ENCODE measurements at regions not wholly inside any gene's neighbourhood (a gene's known extent, or its start where the extent isn't known, plus 50 kb on each side); places are given as distances from the start of the nearest gene placed in this dataset.

DNA sequence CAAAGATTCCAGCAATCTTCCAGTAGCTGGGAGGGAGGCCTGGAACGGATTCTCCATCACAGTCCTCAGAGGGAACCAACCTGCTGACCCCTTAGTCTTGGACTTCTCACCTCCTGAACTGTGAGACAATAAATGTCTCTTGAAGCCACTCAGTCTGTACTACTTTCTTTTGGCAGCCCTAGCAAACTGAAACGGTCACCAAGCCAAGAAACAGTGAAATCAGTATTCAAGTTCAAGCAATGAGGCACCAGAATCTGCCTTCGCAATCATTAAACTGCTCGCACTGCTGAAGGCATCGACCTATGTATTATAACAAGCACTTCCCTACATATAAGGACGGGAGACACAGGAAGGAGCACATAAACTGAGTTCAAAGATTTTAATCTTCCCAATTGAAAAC lies 120.6 kb upstream of the PUM3 start:
- no peak for TF ChIP-seq CTCF (IDR thresholded peaks at IDR 0.05; ENCODE audit: unreplicated experiment in 3 of 3)
- Mint-ChIP-seq H3K36me3 (ENCODE audit: low read depth) (no peaks in the 10 kb centered on the region), H3K4me3 (no peak overlapping the region), H3K27me3 (ENCODE audit: low read depth) (peaks cover 2% of the 10 kb centered on the region), H3K4me1 (peaks cover 32% of the 10 kb centered on the region), H3K9me3 (peaks cover 2% of the 10 kb centered on the region), H3K27ac (peak overlapping the region in 2 of 3 experiments; percentile 56 to 63)

DNA sequence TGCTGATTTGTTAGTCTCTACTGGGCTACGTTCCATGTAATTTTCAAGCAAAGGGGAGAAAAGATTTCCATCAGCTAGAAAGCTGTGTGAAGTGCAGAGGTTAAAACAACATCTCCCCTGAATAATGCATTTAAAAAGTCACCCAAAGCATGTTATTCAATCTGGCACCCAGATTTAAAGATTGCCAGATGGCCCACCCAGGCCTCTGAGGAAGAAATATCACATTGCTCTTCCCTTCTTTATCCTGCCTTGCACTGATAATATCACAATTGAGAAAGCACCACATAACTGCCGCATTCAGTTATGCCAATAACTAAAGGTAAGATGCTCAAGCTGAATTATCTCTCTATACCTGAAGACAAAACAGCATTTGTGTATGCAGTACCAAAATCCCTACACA lies 119.4 kb upstream of the PUM3 start:
- no peaks in the 10 kb centered on the region for H3K9me3 Mint-ChIP-seq
- H3K4me3 Mint-ChIP-seq: no peak overlapping the region
- no peak for TF ChIP-seq CTCF (IDR thresholded peaks at IDR 0.05; ENCODE audit: unreplicated experiment in 3 of 3)
- no peak overlapping the region for H3K27ac Mint-ChIP-seq
- H3K27me3 Mint-ChIP-seq (ENCODE audit: low read depth): peaks cover 6% of the 10 kb centered on the region
- H3K36me3 Mint-ChIP-seq (ENCODE audit: low read depth): no peaks in the 10 kb centered on the region
- peaks cover 32% of the 10 kb centered on the region for H3K4me1 Mint-ChIP-seq

- Mint-ChIP-seq H3K4me3 (no peak overlapping the region), H3K4me1 (peaks cover 32% of the 10 kb centered on the region), H3K9me3 (no peaks in the 10 kb centered on the region), H3K36me3 (ENCODE audit: low read depth) (no peaks in the 10 kb centered on the region), H3K27ac (no peak overlapping the region), H3K27me3 (ENCODE audit: low read depth) (peaks cover 7% of the 10 kb centered on the region)
- no peak for TF ChIP-seq CTCF (IDR thresholded peaks at IDR 0.05; ENCODE audit: unreplicated experiment in 3 of 3)
Measured at GRCh38 chr9:2962471-2963172, 118.7 kb upstream of the PUM3 start.

DNA sequence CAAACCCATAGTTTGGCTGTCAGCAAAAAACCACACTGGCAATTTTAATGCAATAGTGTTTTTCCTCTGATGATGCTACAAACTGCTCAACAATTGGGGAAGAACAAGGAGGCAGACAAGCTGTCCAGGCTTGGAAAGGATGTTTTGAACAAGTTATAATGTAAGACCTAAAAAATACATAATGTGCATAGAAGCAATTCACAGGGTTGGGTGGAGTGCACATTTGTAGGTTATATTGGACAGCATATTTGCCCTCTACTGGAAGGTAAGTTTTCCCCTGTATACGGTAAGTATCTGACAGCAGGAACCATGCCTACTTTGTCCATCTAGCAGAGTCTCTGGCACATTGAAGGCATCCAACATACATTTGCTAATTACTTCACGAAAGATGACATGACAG lies 114.3 kb upstream of the PUM3 start:
- H3K27me3 Mint-ChIP-seq (ENCODE audit: low read depth): peaks cover 22% of the 10 kb centered on the region
- no peaks in the 10 kb centered on the region for H3K9me3 Mint-ChIP-seq
- H3K4me1 Mint-ChIP-seq: peaks cover 8% of the 10 kb centered on the region
- no peaks in the 10 kb centered on the region for H3K36me3 Mint-ChIP-seq (ENCODE audit: low read depth)
- no peak overlapping the region for H3K4me3 Mint-ChIP-seq
- no peak for TF ChIP-seq CTCF (IDR thresholded peaks at IDR 0.05; ENCODE audit: unreplicated experiment in 3 of 3)
- H3K27ac Mint-ChIP-seq: no peak overlapping the region

DNA sequence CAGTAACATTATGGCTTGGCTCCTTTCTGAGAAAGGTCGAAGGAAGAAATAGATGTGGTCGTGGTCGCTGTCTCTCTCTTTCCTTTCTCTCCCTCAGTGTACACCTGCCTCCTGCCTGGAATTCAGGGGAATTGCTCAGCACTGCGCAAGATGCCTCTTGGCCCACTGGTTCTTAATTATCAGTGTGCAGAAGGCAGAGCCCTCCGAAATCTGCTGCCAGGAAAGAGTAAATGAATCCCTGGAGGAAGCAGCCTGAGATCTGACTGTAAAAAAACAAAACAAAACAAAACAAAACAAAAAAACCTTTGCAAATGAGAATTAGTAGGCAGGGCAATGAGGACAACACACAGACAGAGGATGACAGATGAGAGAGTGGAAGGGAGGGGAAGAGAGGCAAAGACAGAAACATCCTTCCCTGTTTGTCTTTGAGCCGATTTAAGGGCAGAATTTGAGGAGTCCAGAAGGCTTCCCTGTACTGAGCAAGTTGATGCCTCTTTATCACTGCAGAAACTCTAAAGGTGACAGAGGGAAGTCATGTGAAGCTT lies 113.8 kb upstream of the PUM3 start:
- no peaks in the 10 kb centered on the region for H3K9me3 Mint-ChIP-seq
- H3K27ac Mint-ChIP-seq: no peak overlapping the region
- H3K27me3 Mint-ChIP-seq (ENCODE audit: low read depth): peaks cover 22% of the 10 kb centered on the region
- H3K36me3 Mint-ChIP-seq (ENCODE audit: low read depth): no peaks in the 10 kb centered on the region
- H3K4me1 Mint-ChIP-seq: peaks cover 3% of the 10 kb centered on the region
- no peak for TF ChIP-seq CTCF (IDR thresholded peaks at IDR 0.05; ENCODE audit: unreplicated experiment in 3 of 3)
- H3K4me3 Mint-ChIP-seq: no peak overlapping the region

DNA sequence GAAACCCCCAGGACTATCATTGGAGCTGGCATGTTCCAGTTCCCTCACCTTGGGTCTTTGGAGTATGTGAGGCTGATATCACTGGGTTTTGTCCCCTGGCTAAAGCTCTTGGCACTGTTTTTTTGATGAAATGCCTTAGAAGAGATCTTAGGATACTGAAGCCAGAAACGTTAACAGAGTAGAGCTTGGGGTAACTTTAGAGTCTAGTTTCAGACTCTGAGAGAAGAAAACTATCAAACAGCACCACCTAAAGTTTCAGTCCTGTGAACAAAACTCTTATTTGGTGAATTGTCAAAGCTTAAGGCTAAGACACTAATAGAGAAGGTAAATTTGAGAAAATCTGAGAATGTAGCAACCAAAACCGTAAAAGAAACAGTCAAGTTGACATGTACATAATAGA lies 111.7 kb upstream of the PUM3 start:
- peaks cover 26% of the 10 kb centered on the region for H3K27me3 Mint-ChIP-seq (ENCODE audit: low read depth)

More for the DNA sequence above, 111.7 kb upstream of the PUM3 start:
- no peaks in the 10 kb centered on the region for H3K36me3 Mint-ChIP-seq (ENCODE audit: low read depth)
- H3K4me1 Mint-ChIP-seq: no peaks in the 10 kb centered on the region
- no peak overlapping the region for H3K27ac Mint-ChIP-seq
- no peaks in the 10 kb centered on the region for H3K9me3 Mint-ChIP-seq
- peak in 1 of 3 experiments; percentile 20 for TF ChIP-seq CTCF (IDR thresholded peaks at IDR 0.05; ENCODE audit: unreplicated experiment in 3 of 3)
- no peak overlapping the region for H3K4me3 Mint-ChIP-seq
